ENCODE measurements at regions not wholly inside any gene's neighbourhood (a gene's known extent, or its start where the extent isn't known, plus 50 kb on each side); places are given as distances from the start of the nearest gene placed in this dataset.

DNA sequence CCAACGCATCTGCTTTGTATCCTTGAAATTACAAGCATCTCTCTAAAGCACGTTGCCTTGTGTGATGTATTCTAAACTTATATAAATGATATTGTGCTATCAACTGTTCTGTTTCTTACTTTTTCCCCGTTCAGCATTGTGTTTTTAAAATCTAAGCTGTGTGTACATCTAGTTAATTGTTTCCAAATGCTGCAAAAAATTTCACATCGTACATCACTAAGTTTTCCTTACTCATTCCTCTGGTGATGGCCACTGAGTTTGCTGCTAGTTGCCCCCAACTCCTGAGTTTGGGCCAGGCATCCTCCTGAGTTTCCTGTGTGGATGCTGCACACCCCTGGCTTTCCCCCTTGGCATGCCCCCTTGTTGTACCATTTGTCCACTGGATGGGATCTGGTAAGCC is 139.7 kb downstream of the MYCN start:
- Mint-ChIP-seq H3K27me3 (ENCODE audit: low read depth in 3 of 3) (peaks cover 0 to 3% (median 2%) of the 10 kb centered on the region in 3 donors), H3K4me3 (no peak overlapping the region), H3K9me3 (no peaks in the 10 kb centered on the region), H3K36me3 (no peaks in the 10 kb centered on the region), H3K4me1 (no peaks in the 10 kb centered on the region), H3K27ac (no peak overlapping the region)
- no peak for DNase-seq

DNA sequence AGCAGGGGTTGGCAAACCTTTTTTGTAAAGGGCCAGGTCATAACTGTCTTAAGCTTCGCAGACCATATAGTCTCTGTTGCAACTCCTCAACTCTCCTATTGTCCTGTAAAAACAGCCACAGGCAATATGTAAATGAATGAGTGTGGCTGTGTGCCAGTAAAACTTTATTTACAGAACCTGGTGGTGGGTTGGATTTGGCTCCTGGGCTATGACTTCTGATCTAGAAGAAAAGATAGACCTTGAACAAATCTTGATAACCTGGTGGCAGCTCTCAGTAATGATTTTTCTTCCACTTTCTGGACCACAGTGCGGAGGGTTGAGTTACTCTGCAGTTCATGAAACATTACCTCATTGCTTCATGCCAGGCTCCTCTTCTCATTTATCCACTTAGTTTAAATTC is 139.3 kb downstream of the MYCN start:
- Mint-ChIP-seq H3K4me3 (no peak overlapping the region), H3K36me3 (no peaks in the 10 kb centered on the region), H3K27ac (no peak overlapping the region), H3K4me1 (no peaks in the 10 kb centered on the region), H3K27me3 (ENCODE audit: low read depth in 3 of 3) (peaks cover 0 to 2% (median 2%) of the 10 kb centered on the region in 3 donors), H3K9me3 (no peaks in the 10 kb centered on the region)
- no peak for DNase-seq

- H3K27ac Mint-ChIP-seq: no peak overlapping the region
- no peaks in the 10 kb centered on the region for H3K9me3 Mint-ChIP-seq
- H3K36me3 Mint-ChIP-seq: no peaks in the 10 kb centered on the region
- peaks cover 0 to 2% (median 2%) of the 10 kb centered on the region in 3 donors for H3K27me3 Mint-ChIP-seq (ENCODE audit: low read depth in 3 of 3)
- no peaks in the 10 kb centered on the region for H3K4me1 Mint-ChIP-seq
- DNase-seq: no peak
- H3K4me3 Mint-ChIP-seq: no peak overlapping the region
Measured at GRCh38 chr2:16077601-16078000, 137.3 kb downstream of the MYCN start.

GRCh38 chr2:16076911-16077310 is 136.6 kb downstream of the MYCN start:
- Mint-ChIP-seq H3K9me3 (no peaks in the 10 kb centered on the region), H3K27me3 (ENCODE audit: low read depth in 3 of 3) (peaks cover 0 to 2% (median 2%) of the 10 kb centered on the region in 3 donors), H3K27ac (no peak overlapping the region), H3K4me3 (no peak overlapping the region), H3K4me1 (no peaks in the 10 kb centered on the region), H3K36me3 (no peaks in the 10 kb centered on the region)
- DNase-seq: no peak

DNA sequence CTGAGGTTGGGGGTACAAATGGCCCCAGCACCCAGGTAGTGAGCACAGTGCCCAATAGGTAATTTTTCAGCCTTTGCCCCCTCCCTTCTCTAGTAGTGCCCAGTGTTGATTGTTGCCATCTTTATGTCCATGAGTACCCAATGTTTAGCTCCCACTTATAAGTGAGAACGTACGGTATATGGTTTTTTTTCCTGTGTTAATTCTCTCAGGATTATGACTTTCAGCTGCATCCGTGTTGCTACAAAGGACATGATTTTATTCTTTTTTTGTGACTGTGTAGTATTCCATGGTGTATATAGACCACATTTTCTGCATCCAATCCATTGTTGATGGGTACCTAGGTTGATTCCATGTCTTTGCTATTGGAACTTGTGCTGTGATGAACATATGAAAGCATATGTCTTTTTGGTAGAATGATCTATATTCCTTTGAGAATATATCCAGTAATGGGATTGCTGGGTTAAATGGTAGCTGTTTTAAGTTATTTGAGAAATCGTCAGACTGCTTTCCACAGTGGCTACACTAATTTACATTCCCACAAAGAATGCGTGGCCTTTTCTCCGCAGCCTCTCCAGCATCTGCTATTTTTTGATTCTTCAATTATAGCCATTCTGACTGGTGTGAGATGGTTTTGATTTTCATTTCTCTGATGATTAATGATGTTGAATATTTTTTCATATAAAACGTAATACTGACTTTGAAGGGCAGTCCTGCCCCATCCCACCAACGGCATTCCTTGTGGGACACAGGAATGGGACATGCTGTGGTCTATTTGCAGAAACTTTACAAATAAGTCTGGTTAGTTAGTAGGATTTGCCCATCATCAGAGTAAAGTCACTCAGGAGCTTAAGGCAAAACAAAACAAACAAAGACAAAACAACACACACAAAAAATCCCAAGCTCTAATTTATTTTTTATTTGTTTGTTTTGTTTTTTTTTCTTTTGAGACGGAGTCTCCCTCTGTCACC is 135.0 kb downstream of the MYCN start:
- H3K9me3 Mint-ChIP-seq: no peaks in the 10 kb centered on the region
- no peak for DNase-seq
- H3K4me3 Mint-ChIP-seq: no peak overlapping the region
- peaks cover 1 to 2% (median 2%) of the 10 kb centered on the region in 3 donors for H3K27me3 Mint-ChIP-seq (ENCODE audit: low read depth in 3 of 3)
- H3K27ac Mint-ChIP-seq: no peak overlapping the region
- H3K4me1 Mint-ChIP-seq: no peaks in the 10 kb centered on the region
- no peaks in the 10 kb centered on the region for H3K36me3 Mint-ChIP-seq

GRCh38 chr2:16073921-16074425 is 133.6 kb downstream of the MYCN start:
- Mint-ChIP-seq H3K9me3 (no peaks in the 10 kb centered on the region), H3K36me3 (no peaks in the 10 kb centered on the region), H3K4me3 (no peak overlapping the region), H3K27ac (no peak overlapping the region), H3K4me1 (no peaks in the 10 kb centered on the region), H3K27me3 (ENCODE audit: low read depth in 3 of 3) (peaks cover 0 to 2% (median 1%) of the 10 kb centered on the region in 3 donors)
- no peak for DNase-seq

DNA sequence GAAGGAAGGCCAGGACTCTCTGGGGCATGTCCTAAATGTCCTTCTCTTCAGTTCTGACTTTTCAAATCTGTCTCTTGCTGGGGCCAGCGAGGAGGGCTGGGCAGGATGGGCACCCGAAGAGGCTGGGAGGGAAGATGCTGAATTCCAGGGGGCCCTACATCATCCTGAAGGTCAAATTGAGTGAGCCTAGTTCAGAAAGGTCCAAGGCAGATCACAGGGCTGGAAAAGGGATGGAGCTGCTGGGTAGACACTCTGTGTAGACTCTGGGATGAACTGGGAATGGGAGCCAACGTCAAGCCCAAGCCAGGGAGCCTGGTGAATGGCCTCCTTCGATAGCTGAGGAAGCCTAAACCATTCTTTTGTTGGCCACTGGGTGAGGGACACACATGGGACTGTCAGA is 133.1 kb downstream of the MYCN start:
- no peak overlapping the region for H3K4me3 Mint-ChIP-seq
- H3K36me3 Mint-ChIP-seq: no peaks in the 10 kb centered on the region
- no peak for DNase-seq
- H3K4me1 Mint-ChIP-seq: no peaks in the 10 kb centered on the region
- H3K9me3 Mint-ChIP-seq: no peaks in the 10 kb centered on the region
- H3K27me3 Mint-ChIP-seq (ENCODE audit: low read depth in 3 of 3): peaks cover 0 to 2% (median 1%) of the 10 kb centered on the region in 3 donors
- H3K27ac Mint-ChIP-seq: no peak overlapping the region

DNA sequence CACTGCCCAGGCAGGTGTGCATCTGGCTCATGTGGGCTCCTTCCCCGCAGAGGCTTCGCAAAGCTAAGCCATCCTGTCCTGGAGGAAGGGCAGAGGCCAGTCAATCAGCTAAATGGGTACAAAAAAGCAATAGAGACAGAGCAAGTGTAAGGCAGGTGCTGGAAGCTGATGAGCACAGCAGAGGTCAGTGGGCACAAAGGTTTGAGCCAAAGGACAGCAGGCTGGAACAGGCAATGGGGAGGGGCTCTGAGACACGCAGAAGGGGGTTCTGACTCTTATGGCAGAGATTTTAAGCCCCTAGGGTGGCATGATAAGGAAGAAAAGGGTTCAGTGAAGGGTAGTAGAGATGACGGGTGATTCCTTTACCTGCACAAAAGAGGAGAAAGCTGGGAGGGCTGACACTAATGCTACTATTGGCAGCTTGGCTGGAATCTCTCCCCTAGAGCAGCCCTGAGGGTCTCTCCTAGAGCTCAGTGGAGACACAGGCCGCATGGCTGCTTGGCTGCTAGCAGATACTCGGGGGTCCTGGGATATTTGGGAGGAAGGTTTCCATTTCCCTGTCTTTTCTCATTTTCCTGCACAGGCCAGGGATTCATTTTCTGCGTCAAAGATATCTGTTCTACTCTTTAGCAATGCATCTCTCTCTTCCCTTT is 132.4 kb downstream of the MYCN start:
- Mint-ChIP-seq H3K27ac (no peak overlapping the region), H3K4me3 (no peak overlapping the region), H3K27me3 (ENCODE audit: low read depth in 3 of 3) (peaks cover 0 to 2% (median 1%) of the 10 kb centered on the region in 3 donors), H3K36me3 (no peaks in the 10 kb centered on the region), H3K4me1 (no peaks in the 10 kb centered on the region), H3K9me3 (no peaks in the 10 kb centered on the region)
- DNase-seq: no peak

DNA sequence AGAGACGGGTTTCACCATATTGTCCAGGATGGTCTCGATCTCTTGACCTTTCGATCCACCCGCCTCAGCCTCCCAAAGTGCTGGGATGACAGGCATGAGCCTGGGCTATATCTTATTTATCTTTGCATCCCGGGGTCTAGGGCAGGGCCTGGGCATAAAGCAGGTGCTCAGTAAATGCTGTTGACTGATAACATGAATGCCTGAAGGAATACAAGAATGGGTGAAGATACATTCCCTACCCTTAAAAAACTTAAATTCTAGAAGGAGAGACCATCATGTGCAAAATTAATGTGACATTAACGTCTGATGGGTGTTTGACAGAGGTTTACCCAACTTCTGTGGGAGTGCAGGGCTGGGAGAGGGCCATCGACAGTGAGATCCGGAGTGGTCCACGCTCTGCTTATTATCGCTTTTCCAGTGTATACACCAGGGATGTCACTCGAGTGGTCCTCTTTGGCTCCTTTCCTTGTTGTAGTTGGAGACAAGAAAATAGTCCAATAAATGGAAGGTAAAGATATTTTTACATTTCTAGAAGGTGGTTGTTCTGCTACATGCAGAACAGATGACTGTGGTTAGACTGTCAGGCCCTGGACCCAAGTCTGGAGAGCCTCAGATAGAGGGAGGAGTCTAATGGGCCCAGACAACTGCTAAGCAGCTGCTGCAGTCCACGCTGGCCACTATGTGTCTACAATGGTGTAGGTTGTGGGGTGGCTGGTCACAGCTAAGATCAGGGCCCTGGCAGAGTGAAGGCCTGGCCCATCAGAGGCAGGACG is 131.7 kb downstream of the MYCN start:
- no peak for DNase-seq
- H3K4me1 Mint-ChIP-seq: no peaks in the 10 kb centered on the region
- H3K9me3 Mint-ChIP-seq: no peaks in the 10 kb centered on the region
- no peak overlapping the region for H3K4me3 Mint-ChIP-seq
- peaks cover 0 to 2% (median 1%) of the 10 kb centered on the region in 3 donors for H3K27me3 Mint-ChIP-seq (ENCODE audit: low read depth in 3 of 3)
- no peak overlapping the region for H3K27ac Mint-ChIP-seq
- H3K36me3 Mint-ChIP-seq: no peaks in the 10 kb centered on the region

GRCh38 chr2:16071039-16071864 is 130.9 kb downstream of the MYCN start:
- no peak overlapping the region for H3K4me3 Mint-ChIP-seq
- no peaks in the 10 kb centered on the region for H3K36me3 Mint-ChIP-seq
- H3K9me3 Mint-ChIP-seq: peaks cover 0 to 2% (median 0%) of the 10 kb centered on the region in 6 donors
- no peak for DNase-seq
- H3K27me3 Mint-ChIP-seq (ENCODE audit: low read depth in 3 of 3): peaks cover 0 to 2% (median 1%) of the 10 kb centered on the region in 3 donors
- no peaks in the 10 kb centered on the region for H3K4me1 Mint-ChIP-seq
- no peak overlapping the region for H3K27ac Mint-ChIP-seq

DNA sequence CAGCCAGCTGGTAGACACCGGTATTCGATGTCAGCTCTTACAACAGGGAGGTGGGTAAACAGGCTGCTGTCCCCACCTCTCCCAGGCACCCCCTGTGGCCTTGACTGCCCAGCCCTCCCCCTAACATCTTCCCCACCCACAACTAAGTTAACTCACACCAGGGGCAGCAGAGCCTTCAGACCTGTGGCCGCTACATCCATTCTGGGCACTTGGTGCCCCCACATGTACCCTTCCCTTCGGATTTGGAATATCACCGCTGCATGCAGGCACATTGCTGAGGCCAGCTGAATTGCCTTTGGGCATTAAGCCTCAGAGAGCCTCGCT is 130.3 kb downstream of the MYCN start:
- H3K27ac Mint-ChIP-seq: no peak overlapping the region
- H3K4me1 Mint-ChIP-seq: no peaks in the 10 kb centered on the region
- DNase-seq: no peak
- H3K9me3 Mint-ChIP-seq: peaks cover 0 to 2% (median 0%) of the 10 kb centered on the region in 6 donors
- peaks cover 0 to 2% (median 1%) of the 10 kb centered on the region in 3 donors for H3K27me3 Mint-ChIP-seq (ENCODE audit: low read depth in 3 of 3)
- H3K4me3 Mint-ChIP-seq: no peak overlapping the region
- no peaks in the 10 kb centered on the region for H3K36me3 Mint-ChIP-seq

- Mint-ChIP-seq H3K9me3 (peaks cover 0 to 2% (median 0%) of the 10 kb centered on the region in 6 donors), H3K4me1 (no peaks in the 10 kb centered on the region), H3K36me3 (no peaks in the 10 kb centered on the region), H3K27me3 (ENCODE audit: low read depth in 3 of 3) (peaks cover 0 to 2% (median 1%) of the 10 kb centered on the region in 3 donors), H3K27ac (no peak overlapping the region), H3K4me3 (no peak overlapping the region)
- DNase-seq: no peak
Measured at GRCh38 chr2:16069933-16070647, 129.7 kb downstream of the MYCN start.

DNA sequence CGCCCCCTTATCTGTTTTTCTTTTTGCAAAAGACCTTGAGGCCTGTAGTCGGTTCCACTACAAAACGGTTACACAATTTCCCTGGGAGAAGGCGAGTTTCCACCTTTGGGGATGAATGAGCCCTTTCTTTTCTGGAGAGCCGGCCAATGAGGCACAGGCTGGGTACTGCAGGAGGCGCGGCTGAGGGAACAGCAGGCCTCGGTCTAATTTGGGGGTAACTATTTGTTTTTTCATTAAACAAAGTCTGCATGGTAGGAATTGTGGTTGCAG is 129.2 kb downstream of the MYCN start:
- DNase-seq: no peak
- Mint-ChIP-seq H3K27ac (no peak overlapping the region), H3K36me3 (no peaks in the 10 kb centered on the region), H3K9me3 (peaks cover 0 to 2% (median 0%) of the 10 kb centered on the region in 6 donors), H3K4me1 (no peaks in the 10 kb centered on the region), H3K4me3 (no peak overlapping the region), H3K27me3 (ENCODE audit: low read depth in 3 of 3) (peaks cover 0 to 2% (median 1%) of the 10 kb centered on the region in 3 donors)
